Stimulated activated naive B cell treated with anti-CD40 and anti-IgM and Interleukin-4, amounts not matched to agents 10 μg/mL and 1 μg/mL and 100 μg/mL, for 72 hours (primary cell): ENCODE measurements at regions not wholly inside any gene's neighbourhood (a gene's known extent, or its start where the extent isn't known, plus 50 kb on each side); places are given as distances from the start of the nearest gene placed in this dataset.
"Not testable (repeated sequence)": the region's sequence is repeated elsewhere in the genome, so short reads cannot be mapped to it uniquely, and the experiment has no call there.

ENCODE experiments used
- ATAC-seq, 2 donors: fragments of 150-1000 bp; cut with Tn5 transposase; replicated peaks; 2 replicates each; pipeline ENCODE4 v1.10.0; 2021; ENCODE audit warnings: moderate library complexity in 1 of 2
- DNase-seq: peaks from one replicate; pipeline ENCODE4 v3.0.0; 2021
- H3K27ac Mint-ChIP-seq: one replicate; pipeline ENCODE4 v1.8.0; 2022; ENCODE audit warnings: mild to moderate bottlenecking, mixed read lengths
- H3K27me3 Mint-ChIP-seq, 2 donors: one replicate each; pipeline ENCODE4 v1.8.0; 2022; ENCODE audit warnings: mixed read lengths in 2 of 2
- H3K36me3 Mint-ChIP-seq, 2 donors: one replicate each; pipeline ENCODE4 v1.8.0; 2022; ENCODE audit warnings: mixed read lengths in 2 of 2, mild to moderate bottlenecking in 1 of 2
- H3K4me1 Mint-ChIP-seq, 2 donors: one replicate each; pipeline ENCODE4 v1.8.0; 2022; ENCODE audit warnings: mixed read lengths in 2 of 2, mild to moderate bottlenecking in 1 of 2
- H3K4me3 Mint-ChIP-seq, 2 donors: one replicate each; pipeline ENCODE4 v1.8.0; 2022; ENCODE audit warnings: mild to moderate bottlenecking in 2 of 2, mixed read lengths in 2 of 2, moderate library complexity in 1 of 2
- H3K9me3 Mint-ChIP-seq, 2 donors: one replicate each; pipeline ENCODE4 v1.8.0; 2022; ENCODE audit warnings: mixed read lengths in 2 of 2, mild to moderate bottlenecking in 1 of 2

DNA sequence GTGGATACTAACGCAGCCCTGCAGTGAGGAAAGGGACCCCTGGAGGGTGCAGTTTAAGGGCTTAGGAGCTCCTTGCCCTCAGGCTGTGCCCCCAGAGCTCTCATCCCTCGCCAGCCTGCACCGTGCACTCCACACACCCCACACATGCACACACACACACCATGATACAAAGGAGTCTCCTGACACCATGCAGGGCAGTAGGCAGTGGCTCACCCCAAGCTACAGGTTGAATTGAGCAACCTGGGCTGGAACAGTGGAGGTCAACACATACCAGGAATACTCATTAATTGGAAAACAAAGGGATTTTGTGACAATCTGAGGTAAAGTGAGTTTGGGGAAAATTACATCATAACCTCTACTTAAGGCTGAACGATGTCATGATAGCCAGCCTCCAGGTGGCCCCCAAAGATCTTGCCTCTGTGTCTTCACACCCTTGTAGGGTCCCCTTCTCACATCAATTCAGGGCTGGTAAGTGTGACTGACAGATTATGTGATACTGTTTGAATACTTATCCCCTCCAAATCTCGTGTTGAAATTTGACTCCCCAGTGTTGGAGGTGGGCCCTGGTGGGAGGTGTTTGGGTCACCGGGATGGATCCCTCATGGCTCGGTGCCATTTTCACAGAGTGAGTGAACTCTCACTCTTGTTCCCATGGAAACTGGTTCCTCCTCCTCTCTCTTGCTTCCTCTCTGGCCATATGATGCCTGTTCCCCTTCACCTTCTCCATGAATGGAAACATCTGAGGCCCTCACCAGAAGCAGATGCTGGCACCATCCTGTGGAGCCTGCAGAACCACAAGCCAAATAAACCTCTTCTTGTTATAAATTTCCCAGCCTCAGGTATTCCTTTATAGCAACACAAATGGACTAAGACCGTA is 111.0 kb upstream of the RAB4A start:
- H3K27me3 Mint-ChIP-seq = peaks cover 4 to 6% of the 10 kb centered on the region in 2 donors
- H3K27ac Mint-ChIP-seq = peak overlapping the region; percentile 3
- no peaks in the 10 kb centered on the region for H3K9me3 Mint-ChIP-seq
- DNase-seq (no peak), ATAC-seq (no peak)
- H3K4me3 Mint-ChIP-seq = no peak overlapping the region
- H3K36me3 Mint-ChIP-seq = no peaks in the 10 kb centered on the region
- H3K4me1 Mint-ChIP-seq = peaks cover 21 to 22% of the 10 kb centered on the region in 2 donors

- Mint-ChIP-seq H3K4me1 (peaks cover 12 to 20% of the 10 kb centered on the region in 2 donors), H3K4me3 (no peak overlapping the region), H3K36me3 (no peaks in the 10 kb centered on the region), H3K9me3 (no peaks in the 10 kb centered on the region), H3K27me3 (peaks cover 5 to 6% of the 10 kb centered on the region in 2 donors), H3K27ac (no peak overlapping the region)
- ATAC-seq = peak; percentile 30 to 36
- no peak for DNase-seq
Observed at GRCh38 chr1:229161740-229162139, 109.2 kb upstream of the RAB4A start.

DNA sequence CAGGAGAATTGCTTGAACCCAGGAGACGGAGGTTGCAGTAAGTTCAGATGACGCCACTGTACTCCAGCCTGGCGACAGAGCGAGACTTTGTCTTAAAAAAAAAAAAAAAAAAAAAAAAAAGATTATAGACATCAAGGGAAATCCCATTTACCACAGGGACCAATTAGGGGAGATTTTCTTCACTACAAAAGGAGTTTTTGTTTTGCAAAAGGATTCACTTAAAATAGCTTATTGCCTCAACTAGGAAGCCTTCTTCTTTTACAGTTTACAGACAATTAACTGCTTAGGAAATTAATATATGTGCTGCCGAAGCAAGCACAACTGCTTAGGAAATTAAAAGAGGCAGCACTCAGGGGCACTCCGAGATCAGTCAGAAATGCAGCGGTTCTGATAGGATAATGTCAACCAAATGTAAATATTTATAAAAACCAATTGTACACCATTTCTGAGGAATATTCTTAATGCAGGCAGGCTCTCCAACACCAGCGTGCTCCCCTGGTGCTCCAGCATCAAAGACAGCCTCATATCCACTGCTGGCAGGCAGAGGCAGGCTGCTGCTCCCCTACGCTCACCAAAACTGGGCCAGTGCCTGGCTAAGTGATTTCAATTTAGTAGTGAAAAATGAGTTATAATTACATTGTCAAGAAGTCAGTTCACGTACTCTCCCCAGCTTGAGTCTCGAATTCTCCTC is 107.9 kb upstream of the RAB4A start:
- Mint-ChIP-seq H3K4me3 (no peak overlapping the region), H3K36me3 (no peaks in the 10 kb centered on the region), H3K4me1 (peaks cover 12 to 20% of the 10 kb centered on the region in 2 donors), H3K9me3 (no peaks in the 10 kb centered on the region), H3K27me3 (peaks cover 5 to 6% of the 10 kb centered on the region in 2 donors), H3K27ac (no peak overlapping the region)
- DNase-seq = no peak
- ATAC-seq = no peak

GRCh38 chr1:229164348-229164747 is 106.6 kb upstream of the RAB4A start:
- no peak overlapping the region for H3K27ac Mint-ChIP-seq
- H3K4me1 Mint-ChIP-seq = peaks cover 12 to 13% of the 10 kb centered on the region in 2 donors
- no peak overlapping the region for H3K4me3 Mint-ChIP-seq
- H3K27me3 Mint-ChIP-seq = peaks cover 5 to 6% of the 10 kb centered on the region in 2 donors
- H3K36me3 Mint-ChIP-seq = no peaks in the 10 kb centered on the region
- no peaks in the 10 kb centered on the region for H3K9me3 Mint-ChIP-seq
- no peak for DNase-seq
- no peak for ATAC-seq

DNA sequence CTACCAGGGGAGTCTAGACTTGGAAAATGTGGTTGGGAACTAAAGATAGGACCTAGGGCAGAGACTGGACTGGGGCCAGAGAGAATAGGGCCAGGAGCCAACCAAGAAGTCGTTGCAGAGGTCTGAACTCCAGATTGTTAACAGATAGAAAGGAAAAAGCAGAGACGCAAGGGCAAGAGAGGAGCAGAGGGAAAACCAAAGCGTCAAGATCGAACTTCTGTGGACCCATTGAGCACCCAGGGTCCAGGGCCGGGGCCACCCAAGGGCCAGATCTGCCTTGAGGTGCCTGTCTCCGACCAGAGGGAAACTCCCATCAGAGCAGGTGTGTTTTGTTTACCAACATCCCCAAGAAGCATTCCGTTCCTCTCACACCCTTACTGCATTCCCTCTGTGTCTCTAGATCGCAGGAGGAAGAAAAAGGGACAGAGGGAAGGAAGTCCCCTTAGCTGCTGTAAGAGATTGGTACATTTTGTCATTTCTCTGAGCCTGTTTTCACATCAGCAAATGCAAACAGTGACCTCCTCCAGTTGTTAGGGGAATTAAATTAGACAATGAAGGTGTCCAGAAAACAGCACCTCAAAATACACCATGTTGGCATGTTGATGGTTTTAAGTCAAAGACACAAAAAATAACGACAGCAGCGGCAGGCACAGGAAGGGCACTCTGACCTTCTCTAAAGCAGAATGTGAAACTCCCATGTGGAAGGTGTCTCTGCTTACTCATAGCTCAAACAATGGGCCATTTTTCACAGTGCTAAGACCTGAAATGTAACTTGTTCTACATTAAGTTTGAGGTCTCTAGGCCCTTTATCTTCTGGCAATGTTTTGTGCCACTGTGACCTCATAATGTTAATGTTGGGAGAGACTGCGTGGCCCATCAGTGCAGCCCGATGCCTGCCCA is 105.8 kb upstream of the RAB4A start:
- Mint-ChIP-seq H3K9me3 (no peaks in the 10 kb centered on the region), H3K27me3 (peaks cover 5 to 6% of the 10 kb centered on the region in 2 donors), H3K36me3 (no peaks in the 10 kb centered on the region), H3K4me1 (peaks cover 12 to 13% of the 10 kb centered on the region in 2 donors), H3K27ac (no peak overlapping the region), H3K4me3 (no peak overlapping the region)
- ATAC-seq (peak; percentile 62 to 64), DNase-seq (no peak)

GRCh38 chr1:229167318-229167717 is 103.6 kb upstream of the RAB4A start:
- no peak for ATAC-seq
- H3K36me3 Mint-ChIP-seq = no peaks in the 10 kb centered on the region
- peaks cover 12 to 13% of the 10 kb centered on the region in 2 donors for H3K4me1 Mint-ChIP-seq
- H3K9me3 Mint-ChIP-seq = no peaks in the 10 kb centered on the region
- no peak overlapping the region for H3K4me3 Mint-ChIP-seq
- DNase-seq = no peak
- H3K27ac Mint-ChIP-seq = no peak overlapping the region
- peaks cover 5 to 6% of the 10 kb centered on the region in 2 donors for H3K27me3 Mint-ChIP-seq

DNA sequence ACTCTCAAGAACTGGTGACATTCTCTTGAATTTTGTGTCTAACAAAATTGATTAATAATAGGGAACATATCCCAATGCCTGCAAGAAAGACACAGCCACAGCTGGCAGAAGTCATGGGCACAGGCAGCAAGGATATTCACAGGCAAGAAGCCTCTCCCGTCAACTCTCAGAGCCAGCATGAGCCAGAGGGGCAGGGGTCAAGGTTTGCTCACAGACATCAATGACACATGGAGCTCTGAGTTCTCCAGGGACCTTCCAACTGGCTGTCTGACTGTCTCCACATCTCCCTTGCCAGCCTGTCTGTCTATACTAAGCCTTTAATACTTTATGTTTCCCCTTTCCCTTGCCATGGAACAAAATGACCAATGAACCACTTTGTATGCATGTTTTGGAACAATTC is 101.5 kb upstream of the RAB4A start:
- no peak for DNase-seq
- Mint-ChIP-seq H3K27ac (no peak overlapping the region), H3K4me3 (no peak overlapping the region), H3K9me3 (no peaks in the 10 kb centered on the region), H3K27me3 (peaks cover 5% of the 10 kb centered on the region in 2 donors), H3K36me3 (no peaks in the 10 kb centered on the region), H3K4me1 (peaks cover 8 to 10% of the 10 kb centered on the region in 2 donors)
- ATAC-seq = no peak

GRCh38 chr1:229170274-229170673 is 100.6 kb upstream of the RAB4A start:
- no peak overlapping the region for H3K4me3 Mint-ChIP-seq
- H3K4me1 Mint-ChIP-seq = peaks cover 0 to 4% of the 10 kb centered on the region in 2 donors
- ATAC-seq = no peak
- H3K27me3 Mint-ChIP-seq = no peaks in the 10 kb centered on the region
- no peak overlapping the region for H3K27ac Mint-ChIP-seq
- no peaks in the 10 kb centered on the region for H3K9me3 Mint-ChIP-seq
- DNase-seq = no peak
- H3K36me3 Mint-ChIP-seq = no peaks in the 10 kb centered on the region

- no peak overlapping the region for H3K27ac Mint-ChIP-seq
- no peaks in the 10 kb centered on the region for H3K27me3 Mint-ChIP-seq
- DNase-seq (no peak), ATAC-seq (no peak)
- H3K9me3 Mint-ChIP-seq = no peaks in the 10 kb centered on the region
- no peak overlapping the region for H3K4me3 Mint-ChIP-seq
- H3K36me3 Mint-ChIP-seq = no peaks in the 10 kb centered on the region
- no peaks in the 10 kb centered on the region for H3K4me1 Mint-ChIP-seq
Observed at GRCh38 chr1:229170778-229171505, 100.0 kb upstream of the RAB4A start.

- Mint-ChIP-seq H3K27ac (no peak overlapping the region), H3K4me3 (no peak overlapping the region), H3K27me3 (no peaks in the 10 kb centered on the region), H3K36me3 (no peaks in the 10 kb centered on the region), H3K9me3 (no peaks in the 10 kb centered on the region), H3K4me1 (no peaks in the 10 kb centered on the region)
- DNase-seq = no peak
- ATAC-seq = no peak
Observed at GRCh38 chr1:229171934-229172333, 99.0 kb upstream of the RAB4A start.

DNA sequence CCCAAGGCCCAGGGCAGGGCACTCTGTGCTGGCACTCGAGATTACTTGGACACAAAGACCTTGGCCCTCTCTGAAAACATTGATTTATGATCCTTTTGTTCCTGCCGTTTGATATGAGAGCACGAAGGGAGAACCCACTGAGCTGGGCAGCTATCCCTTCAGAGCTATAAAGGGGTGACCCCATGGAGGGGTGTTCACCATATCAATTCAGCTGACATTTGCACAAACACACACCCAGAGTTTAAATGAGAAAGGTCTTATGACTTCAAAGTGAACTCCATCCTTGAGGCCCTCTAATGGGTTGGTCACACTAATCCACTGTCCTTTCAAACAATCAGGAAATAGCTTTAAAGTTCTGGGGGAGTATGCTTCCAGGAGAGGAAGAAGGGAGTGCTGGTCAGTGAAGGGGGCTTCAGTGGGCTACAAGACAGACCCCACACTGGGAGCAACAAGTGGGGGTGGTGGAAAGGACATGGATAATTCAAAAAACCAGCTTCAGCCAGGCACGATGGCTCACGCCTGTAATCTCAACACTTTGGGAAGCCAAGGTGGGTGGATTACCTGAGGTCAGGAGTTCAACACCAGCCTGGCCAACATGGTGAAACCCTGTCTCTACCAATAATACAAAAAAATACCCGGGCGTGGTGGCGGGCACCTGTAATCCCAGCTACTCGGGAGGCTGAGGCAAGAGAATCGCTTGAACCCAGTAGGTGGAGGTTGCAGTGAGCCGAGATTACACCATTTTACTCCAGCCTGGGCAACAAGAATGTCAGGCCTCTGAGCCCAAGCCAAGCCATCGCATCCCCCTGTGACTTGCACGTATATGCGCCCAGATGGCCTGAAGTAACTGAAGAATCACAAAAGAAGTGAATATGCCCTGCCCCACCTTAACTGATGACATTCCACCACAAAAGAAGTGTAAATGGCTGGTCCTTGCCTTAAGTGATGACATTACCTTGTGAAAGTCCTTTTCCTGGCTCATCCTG is 97.1 kb upstream of the RAB4A start:
- not testable (repeated sequence) for H3K36me3 Mint-ChIP-seq, H3K27ac Mint-ChIP-seq, ATAC-seq, H3K9me3 Mint-ChIP-seq, DNase-seq, H3K27me3 Mint-ChIP-seq, H3K4me1 Mint-ChIP-seq, H3K4me3 Mint-ChIP-seq

DNA sequence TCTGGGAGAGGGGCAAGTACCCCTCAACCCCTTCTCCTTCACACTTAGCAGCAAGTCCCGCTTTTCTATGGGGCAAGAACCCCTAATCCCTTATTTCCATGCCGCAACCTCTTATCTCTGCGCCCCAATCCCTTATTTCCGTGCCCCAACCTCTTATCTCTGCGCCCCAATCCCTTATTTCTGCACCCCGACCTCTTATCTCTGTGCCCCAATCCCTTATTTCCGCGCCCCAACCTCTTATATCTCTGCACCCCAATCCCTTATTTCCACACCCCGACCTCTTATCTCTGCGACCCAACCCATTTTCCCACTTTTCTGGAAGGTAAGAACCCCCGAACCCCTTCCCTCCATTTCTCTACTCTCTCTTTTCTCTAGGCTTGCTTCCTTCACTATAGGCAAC is 95.6 kb upstream of the RAB4A start:
- ATAC-seq, H3K36me3 Mint-ChIP-seq, H3K4me1 Mint-ChIP-seq, H3K27ac Mint-ChIP-seq, DNase-seq, H3K4me3 Mint-ChIP-seq, H3K9me3 Mint-ChIP-seq, H3K27me3 Mint-ChIP-seq: not testable (repeated sequence)

DNA sequence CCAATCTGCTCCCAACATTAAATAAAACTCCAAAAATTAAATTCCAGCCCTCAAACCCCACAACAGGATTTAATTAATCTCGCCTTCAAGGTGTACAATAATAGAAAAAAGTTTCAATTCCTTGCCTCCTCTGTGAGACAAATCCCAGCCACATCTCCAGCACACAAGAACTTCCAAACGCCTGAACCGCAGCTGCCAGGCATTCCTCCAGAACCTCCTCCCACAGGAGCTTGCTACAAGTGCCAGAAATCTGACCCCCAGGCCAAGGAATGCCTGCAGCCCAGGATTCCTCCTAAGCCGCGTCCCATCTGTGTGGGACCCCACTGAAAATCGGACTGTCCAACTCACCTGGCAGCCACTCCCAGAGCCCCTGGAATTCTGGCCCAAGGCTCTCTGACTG is 94.5 kb upstream of the RAB4A start:
- H3K9me3 Mint-ChIP-seq, H3K27me3 Mint-ChIP-seq, H3K4me1 Mint-ChIP-seq, H3K36me3 Mint-ChIP-seq, H3K27ac Mint-ChIP-seq, DNase-seq, H3K4me3 Mint-ChIP-seq, ATAC-seq: not testable (repeated sequence)
